SJSA1 (cell line): ENCODE measurements at regions not wholly inside any gene's neighbourhood (a gene's known extent, or its start where the extent isn't known, plus 50 kb on each side); places are given as distances from the start of the nearest gene placed in this dataset.
"Not testable (repeated sequence)": the region's sequence is repeated elsewhere in the genome, so short reads cannot be mapped to it uniquely, and the experiment has no call there.

Experiments
- DNase-seq, 2 experiments: peaks; one replicate each; pipeline ENCODE4 v3.0.0-alpha.2; 2015 to 2020; ENCODE audit warnings: low spot score in 2 of 2, low read depth in 1 of 2
- H3K27ac ChIP-seq: fragments of 250-450 bp; sonication (Bioruptor Pico); 2 replicates; pipeline ENCODE4 v1.5.1; 2020; ENCODE audit warnings: mild to moderate bottlenecking, moderate library complexity
- H3K27me3 ChIP-seq: fragments of 250-450 bp; sonication (Bioruptor Pico); replicated peaks from 2 replicates; pipeline ENCODE4 v1.5.1; 2020; ENCODE audit warnings: mild to moderate bottlenecking, moderate library complexity
- H3K36me3 ChIP-seq: fragments of 250-450 bp; sonication (Bioruptor Pico); 2 replicates; pipeline ENCODE4 v1.5.1; 2020; ENCODE audit warnings: mild to moderate bottlenecking
- H3K4me1 ChIP-seq: fragments of 250-450 bp; sonication (Bioruptor Pico); replicated peaks from 2 replicates; pipeline ENCODE4 v1.6.1; 2021; ENCODE audit warnings: mild to moderate bottlenecking
- H3K4me3 ChIP-seq: fragments of 250-450 bp; sonication (Bioruptor Pico); 2 replicates; pipeline ENCODE4 v1.5.1; 2020; ENCODE audit warnings: mild to moderate bottlenecking
- H3K9me3 ChIP-seq: fragments of 250-450 bp; sonication (Bioruptor Pico); replicated peaks from 2 replicates; pipeline ENCODE4 v1.5.1; 2020; ENCODE audit warnings: mild to moderate bottlenecking

DNA sequence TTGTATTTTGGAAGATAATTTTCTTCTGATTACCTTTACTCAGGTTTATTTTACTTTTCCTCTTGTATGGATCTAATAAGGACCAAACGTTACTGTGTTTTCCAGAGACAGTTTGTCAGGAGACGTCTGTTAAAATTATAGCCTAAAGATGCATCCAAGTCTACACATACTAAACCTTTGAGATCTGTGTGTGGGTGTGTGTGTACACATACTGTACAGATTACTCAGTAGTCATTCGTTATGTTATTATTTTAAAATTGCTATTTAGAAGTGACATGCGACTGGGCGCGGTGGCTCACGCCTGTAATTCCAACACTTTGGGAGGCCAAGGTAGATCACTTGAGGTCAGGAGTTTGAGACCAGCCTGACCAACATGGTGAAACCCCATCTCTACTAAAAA, 51.6 kb upstream of the CNTLN start:
- no peak for DNase-seq
- Histone ChIP-seq H3K9me3 (no peaks in the 10 kb centered on the region), H3K4me3 (no peak overlapping the region), H3K4me1 (no peaks in the 10 kb centered on the region), H3K36me3 (no peaks in the 10 kb centered on the region), H3K27me3 (no peaks in the 10 kb centered on the region), H3K27ac (no peak overlapping the region)

DNA sequence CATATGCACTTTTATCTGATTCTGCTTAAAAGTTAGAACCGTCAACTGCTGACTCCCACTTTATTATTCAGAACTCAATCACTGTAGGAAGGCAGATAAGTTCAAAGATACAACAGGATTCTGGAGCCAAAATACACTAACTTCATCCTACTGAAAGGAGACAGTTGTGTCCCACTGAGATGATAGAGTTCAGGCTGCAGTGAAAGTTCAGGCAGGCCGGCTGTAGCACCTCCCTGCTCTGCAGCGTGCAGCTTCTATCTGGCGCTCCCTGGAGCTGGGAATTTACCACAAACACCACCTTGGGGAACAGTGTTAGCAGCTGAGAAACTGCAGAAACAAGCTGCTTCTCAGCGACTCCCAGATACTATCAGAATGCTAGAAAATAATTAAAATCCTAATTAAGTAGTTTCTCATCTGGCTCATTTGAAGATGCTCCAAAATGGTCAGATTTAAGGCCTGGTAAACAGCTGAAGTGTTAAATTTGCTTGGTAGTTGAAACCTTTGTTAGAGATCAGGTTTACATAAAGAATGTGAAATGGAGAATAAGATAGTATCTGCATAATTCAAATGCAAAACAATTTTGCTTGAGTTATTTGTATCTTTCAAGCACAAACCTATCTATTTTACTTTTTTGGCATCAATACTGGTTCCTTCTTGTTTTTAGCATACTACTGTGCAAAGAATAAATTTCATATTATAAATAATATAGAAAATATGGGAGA, 52.3 kb upstream of the CNTLN start:
- Histone ChIP-seq H3K9me3 (no peaks in the 10 kb centered on the region), H3K4me3 (no peak overlapping the region), H3K4me1 (no peaks in the 10 kb centered on the region), H3K27me3 (no peaks in the 10 kb centered on the region), H3K36me3 (no peaks in the 10 kb centered on the region), H3K27ac (no peak overlapping the region)
- DNase-seq, result no peak

DNA sequence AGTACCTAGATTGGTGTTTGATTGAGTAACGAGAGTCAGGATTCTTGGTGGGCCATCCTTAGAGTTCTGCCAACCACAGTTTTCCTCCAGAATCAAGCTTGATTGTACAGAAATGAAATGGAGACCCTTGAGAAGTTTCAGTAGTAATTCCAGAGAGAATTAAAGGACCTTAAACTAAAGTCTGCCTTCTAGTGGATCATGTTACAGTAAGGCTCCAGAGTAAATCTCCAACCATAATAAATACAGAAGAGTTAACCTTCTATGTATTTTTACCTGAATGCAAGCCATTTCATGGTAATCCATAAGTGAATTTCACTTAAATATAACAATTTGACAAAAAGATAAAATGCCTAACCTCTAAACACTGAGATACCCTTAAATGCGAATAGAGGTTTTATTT, 53.0 kb upstream of the CNTLN start:
- Histone ChIP-seq H3K27ac (no peak overlapping the region), H3K27me3 (no peaks in the 10 kb centered on the region), H3K4me3 (no peak overlapping the region), H3K4me1 (no peaks in the 10 kb centered on the region), H3K36me3 (no peaks in the 10 kb centered on the region), H3K9me3 (no peaks in the 10 kb centered on the region)
- DNase-seq, result no peak

DNA sequence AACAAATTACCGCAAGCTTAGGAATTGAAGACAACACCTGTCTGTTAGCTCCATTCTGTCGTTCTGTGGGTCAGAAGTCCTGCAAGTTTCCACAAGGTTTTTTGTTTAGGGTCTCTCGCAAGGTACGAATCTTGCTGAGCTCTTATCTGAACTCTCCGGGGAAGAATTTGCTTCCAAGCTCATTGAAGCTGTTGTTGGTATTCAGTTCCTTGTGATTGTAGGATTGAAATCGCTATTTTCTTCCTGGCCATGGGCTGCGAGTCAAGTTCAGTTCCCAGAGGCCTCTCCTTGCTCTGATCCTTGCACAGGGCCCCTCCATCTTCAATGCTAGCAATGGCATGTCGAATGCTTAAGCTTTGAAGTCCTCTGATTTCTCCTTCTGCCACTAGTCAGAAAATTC, 53.5 kb upstream of the CNTLN start:
- no peak for DNase-seq
- no peaks in the 10 kb centered on the region for H3K9me3 ChIP-seq
- no peak overlapping the region for H3K4me3 ChIP-seq
- H3K27me3 ChIP-seq, result no peaks in the 10 kb centered on the region
- no peaks in the 10 kb centered on the region for H3K4me1 ChIP-seq
- no peak overlapping the region for H3K27ac ChIP-seq
- no peaks in the 10 kb centered on the region for H3K36me3 ChIP-seq

DNA sequence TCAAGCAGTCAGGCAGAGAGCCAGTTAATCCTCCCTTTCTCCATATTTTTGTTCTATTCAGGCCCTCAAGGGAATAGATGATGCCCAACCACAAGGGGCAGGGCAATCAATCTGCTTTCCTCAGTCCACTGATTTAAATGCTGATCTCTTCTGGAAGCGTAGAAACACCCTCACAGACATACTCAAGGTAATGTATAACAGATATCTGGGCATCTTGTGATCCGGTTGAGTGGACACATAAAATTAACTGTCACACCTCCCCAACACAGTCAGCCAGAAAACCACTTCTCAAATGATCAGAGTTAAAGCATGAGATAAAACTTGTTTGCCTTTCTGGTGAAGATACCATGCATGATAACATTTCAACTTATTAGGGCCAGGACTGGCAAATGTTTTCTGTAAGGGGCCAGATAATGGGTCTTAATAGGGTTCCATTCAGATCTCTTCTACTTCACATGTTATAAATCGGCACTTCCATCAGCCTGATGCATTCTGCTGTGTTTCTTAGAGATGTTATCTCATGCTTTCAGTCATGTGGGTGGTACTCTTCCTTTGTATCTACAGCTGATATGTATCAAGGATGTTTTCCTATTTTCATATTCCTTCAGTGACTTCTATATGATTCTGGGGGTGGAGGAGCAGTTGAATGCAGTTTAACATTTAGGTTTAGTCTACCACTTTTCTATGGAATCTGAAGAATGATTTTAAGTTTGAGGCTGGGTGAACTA, 58.9 kb upstream of the CNTLN start:
- Histone ChIP-seq H3K4me1 (no peaks in the 10 kb centered on the region), H3K9me3 (no peaks in the 10 kb centered on the region), H3K27me3 (no peaks in the 10 kb centered on the region), H3K4me3 (no peak overlapping the region), H3K36me3 (no peaks in the 10 kb centered on the region), H3K27ac (no peak overlapping the region)
- DNase-seq, result no peak

DNA sequence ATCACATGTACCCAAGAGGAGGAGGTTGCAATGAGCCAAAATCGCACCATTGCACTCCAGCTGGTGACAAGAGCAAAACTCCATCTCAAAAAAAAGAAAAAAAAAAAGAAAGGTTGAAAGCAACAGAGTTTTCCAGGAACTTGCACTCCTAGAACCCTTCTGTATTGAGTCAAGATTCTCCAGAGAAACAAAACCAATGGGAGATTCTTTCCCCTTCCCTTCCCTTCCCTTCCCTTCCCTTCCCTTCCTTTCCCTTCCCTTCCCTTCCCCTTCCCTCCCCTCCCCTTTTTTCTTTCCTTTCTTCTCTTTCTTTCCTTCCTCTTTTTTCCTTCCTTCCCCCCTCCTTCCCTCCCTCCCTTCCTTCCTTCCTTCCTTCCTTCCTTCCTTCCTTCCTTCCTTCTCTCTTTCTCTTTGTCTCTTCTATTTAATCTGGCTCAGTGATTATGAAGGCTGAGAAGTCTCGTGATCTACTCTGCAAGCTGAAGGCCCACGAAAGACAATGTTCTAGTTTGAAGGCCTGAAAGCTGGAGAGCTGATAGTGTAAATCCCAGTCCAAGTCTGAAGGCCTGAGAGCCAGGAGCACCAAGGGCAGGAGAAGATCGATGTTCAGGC, 59.6 kb upstream of the CNTLN start:
- Histone ChIP-seq H3K9me3 (no peaks in the 10 kb centered on the region), H3K4me1 (no peaks in the 10 kb centered on the region), H3K36me3 (no peaks in the 10 kb centered on the region), H3K4me3 (no peak overlapping the region), H3K27me3 (no peaks in the 10 kb centered on the region), H3K27ac (no peak overlapping the region)
- no peak for DNase-seq

DNA sequence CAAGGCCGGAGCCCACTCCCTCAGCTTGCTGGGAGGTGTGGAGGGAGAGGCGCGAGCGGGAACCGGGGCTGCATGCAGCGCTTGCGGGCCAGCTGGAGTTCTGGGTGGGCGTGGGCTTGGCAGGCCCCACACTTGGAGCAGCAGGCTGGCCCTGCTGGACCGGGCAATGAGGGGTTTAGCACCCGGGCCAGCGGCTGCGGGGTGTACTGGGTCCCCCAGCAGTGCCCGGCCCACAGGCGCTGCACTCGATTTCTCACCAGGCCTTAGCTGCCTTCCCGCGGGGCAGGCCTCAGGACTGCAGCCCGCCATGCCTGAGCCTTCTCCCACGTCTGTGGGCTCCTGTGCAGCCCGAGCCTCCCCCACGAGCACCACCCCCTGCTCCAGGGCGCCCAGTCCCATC, 62.3 kb upstream of the CNTLN start:
- not testable (repeated sequence) for DNase-seq, H3K9me3 ChIP-seq, H3K4me1 ChIP-seq, H3K27ac ChIP-seq, H3K4me3 ChIP-seq, H3K27me3 ChIP-seq, H3K36me3 ChIP-seq

DNA sequence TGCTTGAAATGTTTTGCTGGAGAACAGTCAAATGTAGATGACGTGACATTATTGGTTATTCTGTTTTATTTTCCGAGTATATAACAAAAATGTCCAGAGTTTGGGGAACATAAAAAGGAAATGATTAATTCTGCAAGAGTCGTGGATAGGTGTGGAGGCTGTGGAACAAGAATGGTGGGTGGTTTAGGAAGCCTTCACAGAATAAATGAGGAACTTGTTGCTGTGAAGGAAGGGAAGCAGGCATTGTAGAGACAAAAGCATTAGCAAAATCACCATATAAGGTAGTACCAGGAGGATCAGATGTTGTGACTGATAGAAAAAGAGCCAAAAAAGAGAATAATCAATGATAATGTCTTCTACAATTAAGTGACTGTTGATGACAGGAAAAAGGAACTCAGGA, 66.2 kb upstream of the CNTLN start:
- Histone ChIP-seq H3K9me3 (no peaks in the 10 kb centered on the region), H3K4me3 (no peak overlapping the region), H3K36me3 (no peaks in the 10 kb centered on the region), H3K27me3 (no peaks in the 10 kb centered on the region), H3K4me1 (no peaks in the 10 kb centered on the region), H3K27ac (no peak overlapping the region)
- no peak for DNase-seq

DNA sequence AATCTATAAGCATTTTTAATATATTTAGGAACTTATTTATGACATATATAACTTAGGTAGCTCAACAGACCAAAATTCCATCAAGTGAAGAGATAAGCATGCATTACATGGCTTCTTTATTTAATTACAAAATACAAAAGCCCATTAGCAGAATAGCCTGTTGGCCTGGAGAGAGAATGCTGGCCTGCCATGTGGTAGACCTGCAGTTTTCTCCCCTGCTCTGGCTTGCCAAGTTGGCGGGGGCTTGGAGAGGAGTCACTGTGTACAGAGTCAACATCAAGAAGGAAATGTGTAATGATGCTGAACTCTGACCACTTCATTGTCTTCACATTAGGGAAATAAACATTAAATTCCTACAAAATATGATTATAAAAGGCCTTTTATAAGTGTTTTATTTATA, 69.8 kb upstream of the CNTLN start:
- no peak overlapping the region for H3K4me3 ChIP-seq
- no peaks in the 10 kb centered on the region for H3K9me3 ChIP-seq
- no peaks in the 10 kb centered on the region for H3K4me1 ChIP-seq
- no peaks in the 10 kb centered on the region for H3K36me3 ChIP-seq
- DNase-seq, result no peak
- no peak overlapping the region for H3K27ac ChIP-seq
- H3K27me3 ChIP-seq, result no peaks in the 10 kb centered on the region

DNA sequence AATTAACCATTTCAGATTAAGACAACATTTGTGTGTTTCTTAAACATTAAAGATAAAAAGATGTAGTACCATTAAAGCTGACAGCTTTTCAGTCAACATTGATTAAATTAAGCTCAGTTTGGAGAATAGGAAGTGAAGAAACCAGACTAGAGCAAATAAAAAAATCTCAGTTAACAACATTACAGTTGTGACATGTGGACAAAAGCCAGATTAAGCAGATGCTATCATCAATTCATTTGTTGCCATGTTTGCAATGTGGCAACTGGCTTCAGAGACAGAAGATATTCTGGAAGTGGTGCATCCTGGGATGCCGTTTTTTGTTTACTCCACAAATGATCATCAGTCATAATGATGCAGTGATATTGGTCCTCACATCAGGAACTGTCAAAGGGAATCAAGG, 70.3 kb upstream of the CNTLN start:
- Histone ChIP-seq H3K27ac (no peak overlapping the region), H3K36me3 (no peaks in the 10 kb centered on the region), H3K4me1 (no peaks in the 10 kb centered on the region), H3K4me3 (no peak overlapping the region), H3K27me3 (no peaks in the 10 kb centered on the region), H3K9me3 (no peaks in the 10 kb centered on the region)
- DNase-seq, result no peak

DNA sequence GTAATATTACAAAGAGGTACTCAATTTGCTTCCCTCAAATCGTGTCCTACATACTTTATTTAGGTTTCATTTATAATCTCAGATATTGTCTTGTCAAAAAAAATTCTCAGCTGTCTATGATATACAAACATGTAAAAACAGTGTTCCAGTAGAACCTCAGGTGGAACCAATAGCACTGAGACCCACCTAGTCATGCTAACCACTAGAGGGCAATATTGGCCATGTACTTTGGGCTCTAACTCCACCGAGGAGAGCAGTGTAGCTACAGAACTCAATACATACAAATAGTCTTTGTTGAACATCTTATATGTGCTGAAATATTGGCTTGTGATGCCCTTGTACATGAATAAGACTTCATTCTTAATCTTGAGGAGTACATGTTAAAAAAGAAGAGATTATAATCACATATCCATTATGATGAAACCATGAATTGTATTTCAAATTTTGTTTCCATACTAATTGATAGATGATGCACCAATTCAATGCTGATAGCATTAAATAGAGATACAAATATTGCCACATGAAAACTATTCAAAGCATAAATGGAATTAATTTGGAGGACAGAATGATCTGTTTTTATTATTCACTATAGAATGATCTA, 71.2 kb upstream of the CNTLN start:
- no peak overlapping the region for H3K27ac ChIP-seq
- H3K36me3 ChIP-seq, result no peaks in the 10 kb centered on the region
- H3K4me3 ChIP-seq, result no peak overlapping the region
- no peaks in the 10 kb centered on the region for H3K4me1 ChIP-seq
- H3K27me3 ChIP-seq, result no peaks in the 10 kb centered on the region
- DNase-seq, result peak in 1 of 2 experiments; percentile 1
- no peaks in the 10 kb centered on the region for H3K9me3 ChIP-seq

DNA sequence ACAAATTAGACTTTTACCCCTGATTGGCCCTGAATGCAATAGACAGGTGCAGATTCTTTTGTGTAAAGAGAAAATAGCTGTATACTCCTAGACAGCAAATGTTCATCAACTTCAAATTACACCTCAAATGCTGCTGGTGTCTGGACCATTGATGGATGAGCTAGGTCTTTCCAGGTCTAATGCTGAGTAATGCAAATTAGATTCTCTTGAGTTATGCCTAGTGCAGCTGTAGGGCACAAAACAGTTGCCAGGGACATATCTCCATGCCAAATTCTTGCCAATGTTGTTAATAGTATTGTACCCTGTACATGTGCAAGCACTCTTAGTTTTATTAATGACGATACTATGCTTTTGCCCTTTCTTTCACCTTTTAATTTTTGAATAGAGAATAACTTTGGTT, 72.3 kb upstream of the CNTLN start:
- Histone ChIP-seq H3K27me3 (no peaks in the 10 kb centered on the region), H3K27ac (no peak overlapping the region)
- no peak for DNase-seq

DNA sequence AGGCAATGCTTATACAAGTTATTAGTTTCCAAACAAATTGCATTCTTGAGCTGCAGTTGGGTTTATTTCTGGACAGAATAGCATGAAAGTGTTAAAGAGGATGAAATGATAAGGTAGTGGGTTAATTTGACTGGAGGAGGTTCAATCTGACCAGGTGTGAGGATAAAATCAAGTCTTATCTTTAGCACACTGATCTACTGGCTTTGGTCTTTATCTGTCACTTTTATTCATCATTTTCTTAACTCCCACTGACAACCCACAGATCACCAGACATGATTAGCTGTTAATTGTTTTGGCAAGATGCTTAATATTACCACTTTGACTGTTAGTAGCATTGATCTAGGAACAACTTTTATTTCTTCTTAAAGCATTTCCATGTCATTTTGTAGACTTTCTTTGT, 74.4 kb upstream of the CNTLN start:
- Histone ChIP-seq H3K27ac (no peak overlapping the region), H3K9me3 (no peaks in the 10 kb centered on the region), H3K36me3 (no peaks in the 10 kb centered on the region), H3K27me3 (no peaks in the 10 kb centered on the region), H3K4me1 (no peaks in the 10 kb centered on the region), H3K4me3 (no peak overlapping the region)
- no peak for DNase-seq

More for the DNA sequence above, 72.3 kb upstream of the CNTLN start:
- Histone ChIP-seq H3K4me1 (no peaks in the 10 kb centered on the region), H3K36me3 (no peaks in the 10 kb centered on the region), H3K9me3 (no peaks in the 10 kb centered on the region), H3K4me3 (no peak overlapping the region)

DNA sequence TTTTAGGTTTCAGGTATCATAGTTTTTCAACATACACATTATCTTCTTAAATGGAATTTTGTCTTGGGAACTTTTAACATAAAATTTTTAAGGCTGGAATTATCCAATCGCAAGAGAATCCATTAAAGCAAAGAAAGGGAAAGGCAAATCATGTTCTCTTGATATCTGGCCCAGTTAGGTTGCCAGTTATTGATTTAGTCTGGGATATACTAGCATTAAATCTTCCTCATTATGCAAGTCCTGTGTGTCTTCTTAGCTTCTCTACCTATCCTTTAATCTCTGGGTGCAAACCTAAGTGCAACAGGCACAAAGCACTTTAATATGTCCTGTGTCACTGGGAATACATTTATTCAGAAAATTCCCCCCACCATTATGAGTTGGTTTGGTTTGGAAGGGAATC, 75.4 kb upstream of the CNTLN start:
- no peaks in the 10 kb centered on the region for H3K9me3 ChIP-seq
- no peak for DNase-seq
- no peak overlapping the region for H3K27ac ChIP-seq
- H3K4me3 ChIP-seq, result no peak overlapping the region
- H3K27me3 ChIP-seq, result no peaks in the 10 kb centered on the region
- H3K36me3 ChIP-seq, result no peaks in the 10 kb centered on the region
- H3K4me1 ChIP-seq, result no peaks in the 10 kb centered on the region
